GM19463 (cell line): ENCODE measurements at regions not wholly inside any gene's neighbourhood (a gene's known extent, or its start where the extent isn't known, plus 50 kb on each side); places are given as distances from the start of the nearest gene placed in this dataset.

Experiments used
- ATAC-seq: cut with Tn5 transposase; IDR thresholded peaks from one replicate; pipeline ENCODE4 v1.9.1; 2021; ENCODE audit warnings: mild to moderate bottlenecking, moderate library complexity; ENCODE audit not compliant: unreplicated experiment

DNA sequence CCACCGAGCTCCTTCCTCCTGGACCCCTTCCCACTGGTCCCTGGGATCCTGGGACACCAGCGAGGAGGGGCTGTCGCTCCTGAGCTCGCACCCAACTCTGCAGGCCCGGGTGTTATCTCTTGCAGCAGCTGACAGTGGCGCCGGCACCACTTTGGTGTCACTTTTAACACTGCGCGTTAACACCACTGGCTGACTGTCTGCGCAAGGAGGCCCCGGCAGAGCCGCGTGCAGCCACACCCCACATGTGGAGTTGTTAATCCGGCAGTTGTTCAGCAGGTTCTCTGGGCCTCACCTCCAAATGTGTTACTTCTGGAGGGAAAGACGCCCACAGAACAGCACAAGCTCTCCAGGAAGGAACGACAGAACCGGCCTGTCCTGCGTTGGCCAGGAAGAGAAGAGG lies 155.0 kb upstream of the GLI2 start:
- no peak for ATAC-seq

DNA sequence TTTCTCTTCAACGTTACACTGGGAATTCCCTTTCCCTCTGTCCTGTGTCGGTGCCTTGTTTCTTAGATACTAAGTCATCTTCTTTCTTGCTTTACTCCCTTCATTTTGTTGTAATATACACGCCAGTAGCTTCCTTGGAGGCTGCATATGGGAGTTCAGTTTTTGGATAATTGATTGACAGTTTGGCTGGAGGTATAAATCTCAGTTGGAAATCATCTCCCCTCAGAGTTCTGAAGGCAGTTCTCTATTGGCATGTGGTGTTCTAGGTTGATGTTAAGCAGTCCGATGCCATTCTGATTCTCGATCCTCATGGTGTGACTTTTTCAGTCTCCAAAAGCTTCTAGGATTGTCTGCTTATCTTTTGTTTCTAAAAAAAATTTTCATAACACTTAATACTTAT lies 152.5 kb upstream of the GLI2 start:
- no peak for ATAC-seq

DNA sequence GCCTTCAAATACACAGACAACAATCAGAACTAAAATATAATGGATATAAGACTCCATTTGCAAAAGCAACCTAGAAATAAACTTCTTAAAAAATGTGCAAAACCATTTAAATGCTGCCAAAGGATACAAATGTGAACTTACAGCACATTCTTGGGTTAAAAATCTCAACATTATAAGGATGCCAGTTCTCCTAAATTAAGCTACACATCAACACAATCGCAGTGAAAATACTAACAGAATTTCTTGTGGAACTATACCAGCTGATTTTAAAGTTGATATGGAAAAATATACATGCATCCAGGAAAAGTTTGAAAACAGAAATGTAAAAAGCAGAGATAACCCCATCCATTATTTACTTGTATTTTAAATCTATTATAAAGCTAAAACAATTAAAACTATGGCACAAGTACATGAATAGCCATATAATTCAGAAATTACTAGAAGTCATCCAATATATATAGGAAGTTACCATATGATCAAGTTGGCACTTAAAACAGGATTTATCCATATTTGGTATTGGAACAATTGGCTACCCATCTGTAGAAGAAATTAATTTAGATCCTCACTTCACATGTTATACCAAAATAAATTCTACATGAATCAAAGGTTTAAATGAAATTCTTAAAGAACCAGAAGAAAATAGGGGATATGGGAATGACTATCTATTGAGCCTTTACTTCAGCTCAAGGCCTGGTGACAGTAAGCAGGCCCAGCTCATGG lies 151.7 kb upstream of the GLI2 start:
- ATAC-seq: no peak

DNA sequence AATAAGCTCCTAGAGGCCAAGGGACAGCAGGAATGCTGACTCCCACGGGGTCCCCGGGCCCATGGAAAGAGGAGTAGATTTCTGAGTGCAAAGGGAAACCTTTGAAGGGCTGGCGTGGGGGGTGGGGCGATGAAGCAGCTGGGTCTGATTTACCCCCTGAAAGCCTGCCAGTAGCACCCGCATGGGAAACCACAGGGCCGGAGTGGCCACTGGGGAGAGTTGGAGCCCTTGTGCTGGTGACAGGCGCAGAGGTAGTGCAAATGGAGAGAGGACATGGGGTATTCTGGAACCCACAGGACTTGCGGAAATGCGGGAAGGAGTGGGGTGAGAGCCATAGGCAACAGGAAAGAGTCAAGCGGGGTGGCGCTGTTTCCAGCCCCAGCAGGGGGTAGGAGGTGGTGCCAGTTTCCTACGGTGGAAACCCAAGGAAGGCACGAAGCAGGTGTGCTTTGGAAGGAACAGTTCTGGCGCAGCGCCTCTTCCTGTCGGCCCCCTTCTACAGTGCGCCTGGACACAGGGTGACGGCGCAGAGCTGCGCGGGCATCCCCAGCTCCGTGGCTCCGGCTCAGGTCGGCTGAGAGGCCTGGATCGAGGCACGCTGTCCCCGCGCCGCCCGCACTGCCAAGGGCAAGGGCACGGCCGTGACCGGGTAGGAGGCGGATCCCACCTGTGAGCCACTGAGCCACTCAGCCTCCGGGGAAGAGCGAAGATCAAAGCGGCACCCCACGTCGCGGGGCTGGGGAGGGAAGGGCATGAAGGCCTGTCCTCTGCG lies 149.0 kb upstream of the GLI2 start:
- no peak for ATAC-seq

- no peak for ATAC-seq
Observed at GRCh38 chr2:120587279-120587996, 148.2 kb upstream of the GLI2 start.

- no peak for ATAC-seq
Observed at GRCh38 chr2:120587997-120588336, 147.7 kb upstream of the GLI2 start.

GRCh38 chr2:120589771-120590608 lies 145.7 kb upstream of the GLI2 start:
- no peak for ATAC-seq

DNA sequence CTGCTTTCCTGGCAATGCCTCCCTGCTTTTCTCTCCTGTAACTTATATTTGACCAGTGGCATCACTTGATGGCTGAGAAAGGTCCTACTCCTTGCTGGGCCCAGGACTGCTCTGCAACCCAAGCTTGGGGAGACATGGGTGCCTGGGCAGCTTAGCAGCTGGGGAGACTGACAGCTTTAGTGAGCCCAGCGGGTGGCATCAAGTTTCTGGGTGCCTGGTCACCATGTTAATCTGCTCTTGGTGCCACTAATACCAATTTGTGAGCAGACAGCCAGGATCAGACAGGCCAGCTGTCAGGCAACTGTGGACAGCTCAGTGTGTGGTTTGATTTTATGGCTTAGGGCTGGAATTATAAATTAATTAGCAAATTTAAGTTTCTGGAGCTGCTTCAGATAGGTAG lies 144.8 kb upstream of the GLI2 start:
- no peak for ATAC-seq

GRCh38 chr2:120591572-120591971 lies 144.1 kb upstream of the GLI2 start:
- no peak for ATAC-seq

DNA sequence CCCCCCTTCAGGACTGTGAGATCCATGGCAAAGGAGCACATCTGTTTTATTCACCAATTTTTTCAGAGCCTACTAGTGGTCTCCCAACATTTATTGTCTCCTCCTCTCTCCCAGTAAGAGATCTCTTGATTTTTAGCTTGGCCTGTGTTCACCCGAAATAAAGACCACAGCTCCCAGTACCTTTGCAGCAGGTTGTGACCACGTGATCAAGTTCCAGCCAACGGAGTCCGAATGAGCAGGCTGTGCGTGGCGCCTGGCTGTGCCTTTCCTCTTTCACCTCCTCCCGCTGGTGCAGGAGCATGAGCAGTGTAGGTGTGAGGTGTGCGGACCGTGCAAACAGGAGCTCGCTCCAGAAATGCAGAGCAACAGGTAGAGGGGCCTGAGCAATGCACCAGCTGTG lies 143.6 kb upstream of the GLI2 start:
- no peak for ATAC-seq

GRCh38 chr2:120593921-120594686 lies 141.6 kb upstream of the GLI2 start:
- ATAC-seq: no peak

GRCh38 chr2:120594856-120595685 lies 140.6 kb upstream of the GLI2 start:
- no peak for ATAC-seq

GRCh38 chr2:120595739-120596138 lies 139.9 kb upstream of the GLI2 start:
- ATAC-seq: no peak

- no peak for ATAC-seq
Observed at GRCh38 chr2:120596191-120596811, 139.4 kb upstream of the GLI2 start.

GRCh38 chr2:120596990-120597594 lies 138.6 kb upstream of the GLI2 start:
- ATAC-seq: no peak

GRCh38 chr2:120597595-120598193 lies 138.0 kb upstream of the GLI2 start:
- ATAC-seq: no peak

DNA sequence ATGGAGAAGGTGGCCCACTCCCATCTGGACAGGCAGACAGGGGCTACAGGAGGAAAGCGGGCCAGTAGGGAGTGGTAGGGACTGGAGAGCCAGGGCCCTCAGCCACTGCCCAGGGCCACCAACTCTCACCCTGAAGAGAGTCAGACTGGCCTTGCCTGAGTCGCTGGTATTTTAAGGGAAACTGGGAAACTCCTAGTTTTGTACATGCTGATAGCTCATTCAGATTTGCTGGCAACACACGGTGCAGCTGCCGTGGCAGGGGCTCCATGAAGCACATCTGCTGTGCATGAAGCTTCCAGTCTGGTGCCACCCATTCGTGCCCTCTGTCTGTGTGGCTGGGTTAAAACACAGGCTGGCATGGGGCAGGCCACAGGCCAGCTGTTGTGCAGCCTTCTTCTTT lies 137.3 kb upstream of the GLI2 start:
- ATAC-seq: no peak

DNA sequence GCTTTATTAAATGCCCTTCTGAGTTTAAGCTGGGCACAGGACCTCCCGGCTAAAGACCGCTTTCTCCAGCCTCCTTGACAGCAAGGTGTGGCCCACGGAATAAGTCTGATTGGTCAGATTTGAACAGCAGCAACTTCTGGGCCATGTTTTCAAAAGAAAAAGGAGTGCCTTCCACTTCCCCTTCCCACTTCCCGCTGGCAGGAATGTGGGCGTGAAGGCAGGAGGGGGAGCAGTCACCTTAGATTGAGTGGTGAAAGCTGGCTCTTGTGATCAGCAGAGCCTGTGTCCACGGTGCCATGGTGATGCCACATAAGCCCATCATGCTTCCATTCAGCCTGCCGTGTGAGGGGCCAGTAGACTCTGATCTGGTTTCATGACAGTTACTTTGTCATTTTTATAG lies 136.6 kb upstream of the GLI2 start:
- no peak for ATAC-seq
